Lung (tissue), 11 donors: ENCODE measurements at regions not wholly inside any gene's neighbourhood (a gene's known extent, or its start where the extent isn't known, plus 50 kb on each side); places are given as distances from the start of the nearest gene placed in this dataset.

Experiments
- ATAC-seq: fragments of 200-7000 bp; cut with Tn5 transposase; one replicate; pipeline ENCODE4 v1.9.1; 2020; ENCODE audit warnings: moderate number of reproducible peaks; ENCODE audit not compliant: insufficient read depth, low FRiP score
- DNase-seq, 3 donors: peaks; one replicate each; pipeline ENCODE4 v3.0.0-alpha.2; 2013 to 2017
- H3K27ac ChIP-seq, 2 donors: one replicate each; pipeline ENCODE4 v1.5.1; 2013; ENCODE audit warnings: mild to moderate bottlenecking in 2 of 2, moderate library complexity in 2 of 2, control low read depth in 1 of 2, inconsistent platforms in 1 of 2, low read depth in 1 of 2, low read length in 1 of 2
- H3K27me3 ChIP-seq, 3 donors: one replicate each; pipeline ENCODE4 v1.5.1; 2013; ENCODE audit warnings: low read length in 2 of 3; ENCODE audit not compliant: control insufficient read depth in 3 of 3, insufficient read depth in 3 of 3
- H3K36me3 ChIP-seq, 4 donors: one replicate each; pipeline ENCODE4 v1.5.1; 2013; ENCODE audit warnings: low read length in 4 of 4, mild to moderate bottlenecking in 1 of 4, moderate library complexity in 1 of 4; ENCODE audit not compliant: control insufficient read depth in 4 of 4, insufficient read depth in 4 of 4
- H3K4me1 ChIP-seq, 5 donors: one replicate each; pipeline ENCODE4 v1.5.1; 2013; ENCODE audit warnings: low read length in 5 of 5, mild to moderate bottlenecking in 2 of 5, moderate library complexity in 1 of 5; ENCODE audit not compliant: control insufficient read depth in 5 of 5, insufficient read depth in 5 of 5
- H3K4me3 ChIP-seq: one replicate; pipeline ENCODE4 v1.5.1; 2013; ENCODE audit warnings: mild to moderate bottlenecking, control low read depth, moderate library complexity
- H3K9ac ChIP-seq, 2 donors: one replicate each; pipeline ENCODE4 v1.5.1; 2013; ENCODE audit warnings: low read length in 2 of 2, control low read depth in 1 of 2; ENCODE audit not compliant: insufficient read depth in 1 of 2
- H3K9me3 ChIP-seq, 4 donors: one replicate each; pipeline ENCODE4 v1.5.1; 2013; ENCODE audit warnings: low read length in 3 of 4, mild to moderate bottlenecking in 1 of 4, moderate library complexity in 1 of 4; ENCODE audit not compliant: control insufficient read depth in 4 of 4, insufficient read depth in 3 of 4
- CTCF ChIP-seq: IDR thresholded peaks from 2 replicates; pipeline ENCODE4 v1.5.1; 2012; ENCODE audit warnings: mild to moderate bottlenecking; ENCODE audit errors: control extremely low read depth, extremely low read depth
- WGBS, 2 donors: extraction: QIAGEN DNeasy Blood & Tissue Kit; methylation state at CpG; one replicate each; pipeline ENCODE4 v1.1.7; 2013; 5-methylcytosine and 5-hydroxymethylcytosine counted together
- donor health status: control.
- donor health status: control.
- donor health status: Bipolar disorder and iron deficiency.
- donor health status: healthy.
- donor health status: DM: yes; HTN: yes; CAD: no.

- Histone ChIP-seq H3K36me3 (no peaks in the 10 kb centered on the region), H3K9ac (no peak overlapping the region), H3K27ac (no peak overlapping the region), H3K4me1 (peaks cover 0 to 23% (median 0%) of the 10 kb centered on the region in 5 donors), H3K9me3 (no peaks in the 10 kb centered on the region), H3K4me3 (no peak overlapping the region), H3K27me3 (no peaks in the 10 kb centered on the region)
- no peak for TF ChIP-seq CTCF
- no peak for ATAC-seq
- 75 to 83% methylated on average over 2 of the region's 2 CpGs for WGBS, 2 donors
- DNase-seq, result peak in 2 of 3 donors; percentile 72 to 78
These were observed 87.4 kb upstream of the PTPRR start for GRCh38 chr12:71007781-71008404.

GRCh38 chr12:71007020-71007419 is 86.5 kb upstream of the PTPRR start:
- H3K4me1 ChIP-seq, result peaks cover 0 to 25% (median 0%) of the 10 kb centered on the region in 5 donors
- no peak for ATAC-seq
- 51 to 65% methylated on average over 3 of the region's 3 CpGs for WGBS, 2 donors
- no peak overlapping the region for H3K9ac ChIP-seq
- H3K4me3 ChIP-seq, result no peak overlapping the region
- H3K9me3 ChIP-seq, result no peaks in the 10 kb centered on the region
- H3K36me3 ChIP-seq, result no peaks in the 10 kb centered on the region
- no peak overlapping the region for H3K27ac ChIP-seq
- TF ChIP-seq CTCF, result no peak
- peak in 2 of 3 donors; percentile 69 to 76 for DNase-seq
- no peaks in the 10 kb centered on the region for H3K27me3 ChIP-seq

- no peak for TF ChIP-seq CTCF
- peaks cover 0 to 25% (median 0%) of the 10 kb centered on the region in 5 donors for H3K4me1 ChIP-seq
- H3K4me3 ChIP-seq, result no peak overlapping the region
- no peak for DNase-seq
- no peak overlapping the region for H3K9ac ChIP-seq
- H3K27ac ChIP-seq, result no peak overlapping the region
- ATAC-seq, result no peak
- H3K27me3 ChIP-seq, result no peaks in the 10 kb centered on the region
- H3K9me3 ChIP-seq, result no peaks in the 10 kb centered on the region
- H3K36me3 ChIP-seq, result no peaks in the 10 kb centered on the region
- 81 to 84% methylated on average over 3 of the region's 3 CpGs for WGBS, 2 donors
These were observed 84.6 kb upstream of the PTPRR start for GRCh38 chr12:71005166-71005565.

- 92 to 96% methylated on average over 4 of the region's 4 CpGs for WGBS, 2 donors
- Histone ChIP-seq H3K9ac (no peak overlapping the region), H3K27me3 (no peaks in the 10 kb centered on the region), H3K4me1 (peaks cover 0 to 25% (median 0%) of the 10 kb centered on the region in 5 donors), H3K36me3 (no peaks in the 10 kb centered on the region), H3K27ac (no peak overlapping the region), H3K9me3 (no peaks in the 10 kb centered on the region), H3K4me3 (no peak overlapping the region)
- TF ChIP-seq CTCF, result no peak
- no peak for ATAC-seq
- no peak for DNase-seq
These were observed 84.0 kb upstream of the PTPRR start for GRCh38 chr12:71004578-71004977.
